HG02973 (cell line): ENCODE measurements at regions not wholly inside any gene's neighbourhood (a gene's known extent, or its start where the extent isn't known, plus 50 kb on each side); places are given as distances from the start of the nearest gene placed in this dataset.
"Not testable (repeated sequence)": the region's sequence is repeated elsewhere in the genome, so short reads cannot be mapped to it uniquely, and the experiment has no call there.

ENCODE experiments used
- ATAC-seq: cut with Tn5 transposase; IDR thresholded peaks from one replicate; pipeline ENCODE4 v1.9.1; 2021; ENCODE audit warnings: moderate library complexity; ENCODE audit not compliant: unreplicated experiment

DNA sequence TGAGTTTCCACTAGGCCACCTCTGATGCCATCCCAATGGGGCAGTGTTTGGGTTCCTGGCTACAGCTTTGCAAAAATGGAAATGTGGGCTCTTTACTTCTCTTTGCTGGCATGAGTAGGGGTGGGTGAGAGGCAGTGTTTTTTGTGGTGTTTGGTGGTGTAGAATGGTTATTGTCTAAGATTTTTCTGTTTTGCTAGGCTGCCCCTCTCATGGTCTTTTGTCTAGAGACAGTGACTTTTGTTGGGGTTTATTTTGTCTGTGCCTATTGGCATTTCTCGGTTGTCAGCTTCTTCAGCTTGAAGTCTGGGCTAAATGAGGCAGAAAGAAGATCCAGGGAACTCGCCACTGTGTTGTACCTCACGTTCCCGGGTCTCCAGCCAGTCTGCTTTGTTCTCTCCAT is 112.1 kb downstream of the CENPF start:
- ATAC-seq: no peak

- ATAC-seq: no peak
Observed at GRCh38 chr1:214717351-214717750, 114.4 kb downstream of the CENPF start.

GRCh38 chr1:214718724-214719123 is 115.7 kb downstream of the CENPF start:
- no peak for ATAC-seq

GRCh38 chr1:214719207-214719606 is 116.2 kb downstream of the CENPF start:
- ATAC-seq: no peak

DNA sequence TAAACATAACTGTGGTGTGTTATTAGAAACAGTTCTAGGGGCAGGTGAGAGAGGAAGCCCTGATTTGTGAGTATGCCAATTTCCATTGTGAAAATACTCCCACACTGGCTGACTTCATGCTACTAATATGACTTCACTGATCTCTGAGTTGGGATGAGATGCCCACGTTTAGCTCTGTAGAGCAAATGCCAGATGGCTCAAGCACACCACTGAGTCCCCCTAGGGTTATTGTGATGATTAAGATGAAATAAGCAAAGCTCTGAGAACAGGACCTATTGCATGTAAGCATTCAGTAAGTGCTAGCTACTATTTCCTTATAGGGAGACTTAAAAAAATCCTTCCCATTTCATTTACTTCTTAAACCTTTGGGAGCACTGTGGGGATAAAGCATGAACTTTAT is 117.6 kb downstream of the CENPF start:
- ATAC-seq: no peak

- ATAC-seq: no peak
Observed at GRCh38 chr1:214727274-214727673, 124.3 kb downstream of the CENPF start.

DNA sequence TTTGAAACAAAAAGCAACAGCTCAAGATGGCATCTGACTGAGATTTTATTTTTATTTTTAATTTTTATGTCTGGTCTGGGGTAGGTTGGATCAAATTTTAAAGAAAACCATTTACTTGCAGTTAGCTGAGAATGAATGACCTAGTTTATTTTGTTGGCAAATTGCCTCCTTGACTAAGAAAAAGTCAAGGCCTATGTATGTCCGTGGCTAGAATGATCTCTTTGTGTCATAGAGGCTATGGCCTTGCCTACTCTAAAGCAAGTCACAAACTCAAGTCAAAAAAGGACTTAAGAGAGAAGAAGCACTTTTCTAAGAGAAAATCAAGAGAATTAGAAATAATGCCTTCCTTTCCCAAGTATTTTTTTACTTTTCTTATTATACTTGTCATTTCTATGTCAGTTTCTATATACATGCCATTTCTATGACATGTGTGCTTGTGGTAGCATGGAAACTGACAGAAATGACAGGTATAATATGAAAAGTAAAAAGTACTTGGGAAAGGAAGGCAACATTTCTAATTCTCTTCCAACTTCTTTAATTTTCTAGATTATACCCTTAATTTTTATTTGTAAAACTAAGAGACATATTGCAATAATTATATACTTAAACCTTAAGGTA is 136.7 kb downstream of the CENPF start:
- ATAC-seq: no peak

- ATAC-seq: no peak
Observed at GRCh38 chr1:214740471-214740870, 137.5 kb downstream of the CENPF start.

GRCh38 chr1:214747050-214747635 is 144.1 kb downstream of the CENPF start:
- ATAC-seq: no peak

- ATAC-seq: no peak
Observed at GRCh38 chr1:214753236-214753852, 150.3 kb downstream of the CENPF start.

- ATAC-seq: no peak
Observed at GRCh38 chr1:214761030-214761429, 158.0 kb downstream of the CENPF start.

GRCh38 chr1:214762902-214763301 is 159.9 kb downstream of the CENPF start:
- ATAC-seq: no peak

DNA sequence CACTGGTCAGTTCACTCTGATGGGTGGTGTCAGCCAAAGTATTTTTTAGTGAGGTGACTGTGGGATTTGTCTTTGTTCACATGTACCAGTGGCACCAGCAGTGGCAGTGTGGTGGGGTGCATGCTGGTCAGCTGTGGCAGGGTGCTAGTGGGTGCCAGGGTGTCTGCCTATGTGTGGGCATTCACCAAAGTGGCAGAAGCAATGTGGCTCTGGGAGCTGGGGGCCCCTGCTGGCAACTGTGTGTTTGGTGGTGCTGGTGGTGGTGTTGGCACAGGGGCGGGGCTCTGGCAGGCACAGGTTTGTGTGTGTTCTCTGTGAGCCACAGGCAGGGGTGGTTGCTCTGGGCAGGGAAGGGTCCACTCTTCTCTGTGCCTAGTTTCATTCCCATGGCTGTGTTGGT is 161.5 kb downstream of the CENPF start:
- ATAC-seq: no peak

- ATAC-seq: no peak
Observed at GRCh38 chr1:214767221-214767620, 164.2 kb downstream of the CENPF start.

DNA sequence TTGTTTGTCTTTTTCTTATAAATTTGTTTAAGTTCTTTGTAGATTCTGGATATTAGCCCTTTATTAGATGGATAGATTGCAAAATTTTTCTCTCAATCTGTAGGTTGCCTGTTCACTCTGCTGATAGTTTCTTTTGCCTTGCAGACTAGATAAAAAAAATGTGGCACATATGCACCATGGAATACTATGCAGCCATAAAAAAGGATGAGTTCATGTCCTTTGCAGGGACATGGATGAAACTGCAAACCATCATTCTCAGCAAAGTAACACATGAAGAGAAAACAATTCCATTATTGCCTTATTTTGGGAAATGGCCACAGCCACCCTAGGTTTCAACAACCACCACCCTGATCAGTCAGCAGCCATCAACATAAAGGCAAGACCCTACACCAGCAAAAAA is 166.7 kb downstream of the CENPF start:
- ATAC-seq: not testable (repeated sequence)

DNA sequence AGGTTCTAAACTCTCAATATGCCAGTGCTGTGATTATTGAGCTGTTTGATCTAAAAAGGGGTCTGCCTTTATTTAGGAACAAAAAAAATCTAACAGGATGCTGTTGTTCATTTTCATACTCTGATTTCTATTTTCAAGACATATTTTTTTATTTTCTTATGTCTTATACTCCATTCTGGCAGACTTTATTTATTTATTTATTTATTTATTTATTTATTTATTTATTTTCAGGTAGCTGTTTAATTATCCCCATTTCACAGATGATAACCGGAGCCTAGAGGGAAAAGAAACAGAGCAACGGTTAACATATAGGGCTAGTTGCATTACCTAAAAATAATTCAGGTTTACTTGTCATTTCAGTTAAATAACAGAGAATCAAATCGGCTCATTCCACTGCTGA is 174.4 kb downstream of the CENPF start:
- no peak for ATAC-seq

DNA sequence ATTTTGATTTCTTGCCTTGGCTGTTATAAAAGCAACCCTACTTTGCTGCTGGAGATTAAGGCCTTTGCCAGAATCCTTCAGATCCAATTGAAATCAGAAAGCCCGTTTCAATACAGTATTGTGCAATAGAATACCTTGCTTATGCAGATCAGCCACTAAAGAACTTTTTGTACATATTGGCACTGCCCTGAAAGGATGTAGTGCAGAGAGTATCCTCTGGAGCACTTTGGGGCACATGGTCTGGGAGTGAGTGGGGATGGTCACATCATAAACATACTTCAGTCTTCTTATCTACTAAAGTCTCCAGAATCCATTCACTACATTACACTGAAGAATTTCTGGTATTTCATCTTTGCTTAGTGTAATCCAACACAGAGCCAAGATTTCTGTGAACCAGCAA is 189.0 kb downstream of the CENPF start:
- no peak for ATAC-seq

DNA sequence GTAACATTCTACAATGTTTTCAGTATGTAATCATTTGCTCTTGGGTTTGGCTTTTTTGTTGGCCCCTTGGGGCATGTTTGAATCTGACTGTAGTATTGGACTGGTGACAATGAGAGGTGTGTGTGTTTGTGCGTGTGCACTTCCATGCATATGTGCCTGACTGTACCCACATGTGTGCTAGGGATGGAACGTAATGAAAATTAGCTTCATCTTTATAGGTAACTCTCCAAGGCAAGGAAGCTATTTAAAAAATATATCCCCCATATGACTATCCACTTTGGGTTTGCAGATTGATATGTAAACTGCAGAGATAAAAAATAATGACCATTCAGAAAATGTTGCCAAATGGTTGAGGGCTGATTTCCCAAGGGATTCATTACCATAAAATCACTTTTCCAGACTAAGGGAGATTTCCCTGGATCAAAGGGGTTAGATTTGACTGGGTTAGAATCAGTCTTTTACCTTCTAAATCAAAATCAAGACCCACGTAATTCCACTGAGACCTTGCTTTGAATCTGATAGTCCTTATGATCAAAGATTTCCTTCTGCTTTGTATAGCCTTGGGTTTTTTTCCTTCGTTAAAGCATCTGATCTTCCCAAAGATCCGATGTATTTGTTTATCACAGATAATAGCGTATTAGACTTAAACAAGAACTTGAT is 189.7 kb downstream of the CENPF start:
- no peak for ATAC-seq

GRCh38 chr1:214793708-214794107 is 190.7 kb downstream of the CENPF start:
- ATAC-seq: no peak

DNA sequence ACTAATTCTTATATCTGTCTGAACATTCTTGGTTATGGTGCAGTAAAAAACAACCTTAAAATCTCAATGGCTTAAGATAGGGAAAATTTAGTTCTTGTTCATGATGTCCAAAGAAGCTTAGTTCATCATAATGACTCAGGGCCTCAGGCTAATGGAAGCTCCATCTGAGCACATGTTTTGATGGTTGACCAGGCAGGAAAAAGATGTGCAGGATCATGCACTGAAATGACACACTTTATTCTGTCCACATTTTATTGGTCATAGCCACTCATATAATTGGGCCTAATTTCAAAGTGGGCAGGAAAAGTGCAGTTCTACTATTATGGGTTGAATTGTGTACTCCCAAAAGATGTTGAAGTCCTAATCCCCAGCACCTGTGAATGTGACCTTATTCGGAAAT is 198.2 kb downstream of the CENPF start:
- no peak for ATAC-seq

- ATAC-seq: no peak
Observed at GRCh38 chr1:214808845-214809460, 206.0 kb downstream of the CENPF start.

GRCh38 chr1:214816603-214817002 is 213.6 kb downstream of the CENPF start:
- ATAC-seq: no peak
